Activated CD8-positive, alpha-beta memory T cell treated with anti-CD3 and anti-CD28 coated beads for 24 hours (primary cell): ENCODE measurements at regions not wholly inside any gene's neighbourhood (a gene's known extent, or its start where the extent isn't known, plus 50 kb on each side); places are given as distances from the start of the nearest gene placed in this dataset.
"Not testable (repeated sequence)": the region's sequence is repeated elsewhere in the genome, so short reads cannot be mapped to it uniquely, and the experiment has no call there.

Source experiments
- DNase-seq: peaks from one replicate; pipeline ENCODE4 v3.0.0-alpha.2; 2020

DNA sequence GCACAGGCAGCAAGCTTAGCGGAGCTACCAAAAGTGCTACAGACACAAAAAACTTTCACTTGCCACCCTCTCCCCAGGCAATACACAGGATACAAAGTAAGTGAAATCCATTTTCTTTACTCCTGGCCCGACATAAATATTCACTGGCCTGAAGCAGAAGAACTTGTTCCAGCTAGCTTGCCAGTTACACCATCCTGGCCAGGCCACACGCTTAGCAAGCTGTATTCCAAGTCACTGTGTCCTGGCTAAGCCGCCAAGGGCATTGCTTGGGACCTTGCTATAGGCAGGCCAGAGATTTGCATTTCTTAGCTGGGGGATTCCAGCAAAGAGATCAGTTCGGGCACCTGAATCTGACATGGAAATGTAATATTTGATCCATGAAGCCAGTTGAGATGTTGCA lies 71.0 kb upstream of the SLC1A3 start:
- DNase-seq = no peak

DNA sequence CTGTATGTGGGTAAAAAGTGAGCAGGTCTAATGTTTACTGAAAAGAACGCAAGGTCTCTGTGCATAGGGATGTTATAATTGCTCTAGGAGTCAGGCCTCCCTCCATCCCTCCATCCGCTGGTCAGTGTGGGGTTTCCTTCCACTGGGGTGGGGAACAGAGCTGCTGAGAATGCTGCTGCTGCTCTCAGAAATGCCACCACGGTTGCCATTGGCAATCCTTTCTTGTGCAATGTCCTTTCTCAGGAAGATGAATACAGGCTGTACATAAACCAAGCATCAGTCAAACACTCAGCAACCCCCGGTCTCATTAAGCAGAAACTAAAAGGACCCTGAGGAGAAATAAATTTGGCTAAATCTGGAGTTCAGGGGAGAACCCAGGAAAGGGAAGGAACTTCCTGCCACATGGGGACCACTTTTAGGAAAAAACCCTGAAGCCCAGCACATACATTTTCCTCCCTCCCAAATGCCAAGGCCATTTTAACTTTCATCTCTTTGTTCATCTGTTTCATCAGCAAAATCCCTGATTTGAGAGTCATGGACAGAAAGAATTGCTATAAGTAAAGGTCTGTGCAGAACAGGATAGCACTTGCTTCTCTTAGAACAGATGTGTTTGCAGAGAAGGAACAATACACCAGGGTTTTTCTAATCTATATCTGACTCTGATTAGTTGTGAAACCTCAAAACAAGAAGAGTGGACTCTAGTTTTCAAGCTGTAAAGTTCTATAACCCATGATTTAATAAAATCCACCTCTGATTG lies 70.4 kb upstream of the SLC1A3 start:
- no peak for DNase-seq

DNA sequence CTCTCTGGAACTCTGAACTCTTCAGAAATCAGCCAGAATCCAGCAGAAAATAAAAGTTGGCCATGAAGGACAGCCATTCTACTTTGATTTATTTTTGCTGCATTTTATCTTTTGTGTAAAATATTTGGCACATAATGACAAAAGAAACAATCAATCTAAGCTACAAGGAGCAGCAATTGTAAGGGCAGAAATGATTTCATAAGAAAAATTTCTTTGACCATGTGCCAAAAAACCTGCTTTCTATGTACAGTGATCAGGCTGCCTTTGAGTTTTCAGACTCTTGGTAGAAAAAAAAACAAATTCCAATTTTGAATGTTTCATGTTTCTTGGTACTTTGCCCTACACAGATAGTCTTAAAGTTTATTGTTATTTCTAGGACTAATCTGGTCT lies 69.8 kb upstream of the SLC1A3 start:
- no peak for DNase-seq

DNA sequence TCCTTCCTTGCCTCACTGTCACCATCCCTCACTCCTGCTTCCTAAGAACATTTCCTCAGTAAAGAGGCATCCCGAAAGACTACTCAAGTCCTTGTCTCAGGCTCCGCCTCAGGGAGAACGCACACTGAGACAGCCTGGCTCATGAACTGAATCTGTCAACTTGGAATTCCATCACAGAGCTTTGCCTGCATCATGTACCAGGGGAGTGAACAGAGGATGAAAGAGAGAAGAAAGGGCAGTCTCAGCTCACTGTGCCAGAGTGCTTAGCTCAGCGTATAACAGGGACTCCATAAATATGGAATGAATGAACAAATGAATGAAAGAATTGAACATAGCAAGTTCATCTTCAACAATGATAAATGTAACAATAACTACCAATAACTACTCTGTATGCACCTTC lies 68.7 kb upstream of the SLC1A3 start:
- no peak for DNase-seq

DNA sequence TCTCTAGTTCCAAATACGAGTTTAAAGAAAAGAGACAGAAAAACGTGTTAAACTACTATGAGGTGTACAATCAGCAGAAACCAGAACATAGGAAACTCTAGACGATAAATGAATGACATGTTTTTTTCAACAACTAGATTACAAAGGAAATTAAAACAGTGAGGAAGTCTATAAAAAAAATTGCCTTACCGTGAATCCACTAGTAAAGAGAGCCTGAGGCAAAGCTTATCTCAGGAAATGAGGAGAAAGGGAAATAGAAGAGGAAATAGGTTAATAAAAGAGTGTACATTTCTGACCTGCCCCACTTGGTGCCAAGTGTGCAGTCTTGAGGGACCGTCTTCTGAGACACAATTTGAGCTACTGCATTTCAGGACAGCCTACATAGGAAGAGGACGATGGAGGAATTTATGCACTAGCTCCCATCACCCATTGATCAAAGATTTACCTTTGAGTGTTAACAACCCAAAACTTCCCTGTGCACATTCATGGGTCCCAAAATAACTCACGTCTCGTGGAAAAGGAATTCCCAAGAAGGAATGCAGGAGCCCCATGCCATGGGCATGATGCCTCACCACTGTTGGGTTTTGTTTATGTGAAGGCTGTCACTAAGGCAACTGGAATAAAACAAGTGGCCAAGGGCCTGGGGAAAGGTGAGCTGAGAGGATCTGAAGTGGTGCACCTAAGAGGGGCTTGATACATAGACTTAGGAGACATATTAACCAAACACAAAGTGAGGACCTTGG lies 53.6 kb upstream of the SLC1A3 start:
- DNase-seq = no peak

DNA sequence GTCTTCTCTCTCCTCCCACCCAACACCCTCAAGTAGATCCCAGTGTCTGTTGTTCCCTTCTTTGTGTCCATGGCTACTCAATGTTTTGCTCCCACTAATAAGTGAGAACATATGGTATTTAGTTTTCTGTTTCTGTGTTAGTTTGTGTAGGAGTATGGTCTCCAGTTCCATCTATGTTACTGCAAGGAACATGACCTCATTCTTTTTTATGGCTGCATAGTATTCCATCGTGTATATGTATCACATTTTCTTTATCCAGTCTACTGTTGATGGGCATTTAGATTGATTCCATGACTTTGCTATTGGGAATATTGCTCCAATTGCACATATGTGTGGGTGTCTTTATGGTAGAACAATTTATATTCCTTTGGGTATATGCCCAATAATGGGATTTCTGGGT lies 51.4 kb upstream of the SLC1A3 start:
- DNase-seq = not testable (repeated sequence)
